Body of pancreas (tissue), 4 donors: ENCODE measurements at regions not wholly inside any gene's neighbourhood (a gene's known extent, or its start where the extent isn't known, plus 50 kb on each side); places are given as distances from the start of the nearest gene placed in this dataset.

Experiments
- POLR2A ChIP-seq, 3 donors: fragments of 450-650 bp; IDR thresholded peaks; one replicate each; pipeline ENCODE4 v1.6.1; 2016; ENCODE audit warnings: antibody characterized with exemption in 3 of 3, mild to moderate bottlenecking in 2 of 3
- TF ChIP-seq, protein P1 (sequence below), 7 experiments: fragments of 450-650 bp in 4 of 7; fragments of 200-600 bp in 3 of 7; sonication (generic) in 3 of 7; IDR thresholded peaks; one replicate each; pipeline ENCODE4 v1.5.1; 2016 to 2019; ENCODE audit warnings: antibody characterized with exemption in 7 of 7

DNA sequence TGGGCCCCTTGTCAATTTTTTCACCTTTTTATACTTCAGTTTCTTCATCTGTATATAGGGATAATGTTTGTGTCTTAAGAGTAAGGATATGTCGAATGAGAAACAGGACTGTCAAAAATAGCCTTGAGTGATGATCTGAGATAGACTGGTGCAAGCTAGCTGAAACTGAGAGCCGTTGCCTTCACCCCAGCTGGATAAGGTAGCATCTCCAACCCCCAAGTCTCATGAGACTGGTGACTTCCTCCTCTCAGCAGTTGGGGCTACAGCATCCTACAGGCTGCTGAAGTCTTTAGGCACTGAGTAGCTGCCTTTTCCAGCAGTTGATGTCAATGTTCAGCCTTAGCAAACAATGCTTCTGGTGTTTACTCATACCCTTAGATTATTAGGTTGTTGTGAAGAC, 330.2 kb downstream of the OSTF1 start:
- no peak for TF ChIP-seq POLR2A (IDR thresholded peaks at IDR 0.05)
- TF ChIP-seq, protein P1, sequence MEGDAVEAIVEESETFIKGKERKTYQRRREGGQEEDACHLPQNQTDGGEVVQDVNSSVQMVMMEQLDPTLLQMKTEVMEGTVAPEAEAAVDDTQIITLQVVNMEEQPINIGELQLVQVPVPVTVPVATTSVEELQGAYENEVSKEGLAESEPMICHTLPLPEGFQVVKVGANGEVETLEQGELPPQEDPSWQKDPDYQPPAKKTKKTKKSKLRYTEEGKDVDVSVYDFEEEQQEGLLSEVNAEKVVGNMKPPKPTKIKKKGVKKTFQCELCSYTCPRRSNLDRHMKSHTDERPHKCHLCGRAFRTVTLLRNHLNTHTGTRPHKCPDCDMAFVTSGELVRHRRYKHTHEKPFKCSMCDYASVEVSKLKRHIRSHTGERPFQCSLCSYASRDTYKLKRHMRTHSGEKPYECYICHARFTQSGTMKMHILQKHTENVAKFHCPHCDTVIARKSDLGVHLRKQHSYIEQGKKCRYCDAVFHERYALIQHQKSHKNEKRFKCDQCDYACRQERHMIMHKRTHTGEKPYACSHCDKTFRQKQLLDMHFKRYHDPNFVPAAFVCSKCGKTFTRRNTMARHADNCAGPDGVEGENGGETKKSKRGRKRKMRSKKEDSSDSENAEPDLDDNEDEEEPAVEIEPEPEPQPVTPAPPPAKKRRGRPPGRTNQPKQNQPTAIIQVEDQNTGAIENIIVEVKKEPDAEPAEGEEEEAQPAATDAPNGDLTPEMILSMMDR (IDR thresholded peaks at IDR 0.05) = no peak
